Vagina (tissue), 2 donors: ENCODE measurements at regions not wholly inside any gene's neighbourhood (a gene's known extent, or its start where the extent isn't known, plus 50 kb on each side); places are given as distances from the start of the nearest gene placed in this dataset.

ENCODE experiments used
- DNase-seq, 2 donors: peaks; one replicate each; pipeline ENCODE4 v3.0.0-alpha.2; 2017; ENCODE audit errors: extremely low spot score in 2 of 2
- H3K27ac ChIP-seq: fragments of 200-600 bp; sonication (generic); one replicate; pipeline ENCODE4 v1.5.1; 2019
- H3K27me3 ChIP-seq: fragments of 200-600 bp; sonication (generic); one replicate; pipeline ENCODE4 v1.5.1; 2019
- H3K36me3 ChIP-seq, 2 donors: fragments of 200-600 bp; sonication (generic); one replicate each; pipeline ENCODE4 v1.5.1; 2017 to 2019
- H3K4me1 ChIP-seq: fragments of 200-600 bp; sonication (generic); one replicate; pipeline ENCODE4 v1.5.1; 2019
- H3K4me3 ChIP-seq, 2 donors: fragments of 200-600 bp; sonication (generic); 1 replicate in 1 of 2; 2 replicates in 1 of 2; pipeline ENCODE4 v1.5.1; 2016 to 2019
- H3K9me3 ChIP-seq: fragments of 200-600 bp; sonication (generic); one replicate; pipeline ENCODE4 v1.5.1; 2019
- POLR2A ChIP-seq, 2 donors: fragments of 450-650 bp; IDR thresholded peaks; one replicate each; pipeline ENCODE4 v1.6.1; 2017; ENCODE audit warnings: antibody characterized with exemption in 2 of 2, mild to moderate bottlenecking in 2 of 2, moderate library complexity in 2 of 2
- POLR2AphosphoS5 ChIP-seq, 2 donors: sonication (generic); formaldehyde crosslinking; IDR thresholded peaks; one replicate each; pipeline ENCODE4 v1.9.0; 2017; ENCODE audit warnings: antibody characterized with exemption in 2 of 2, mild to moderate bottlenecking in 2 of 2, low read depth in 1 of 2; ENCODE audit not compliant: insufficient read depth in 1 of 2
- intact Hi-C: fragments of 100-400 bp; cut with DNase I; formaldehyde crosslinking; loops from one replicate; pipeline ENCODE4 v1.15.1; 2023
- TF ChIP-seq, protein P1 (sequence below), 3 experiments: fragments of 450-650 bp in 2 of 3; fragments of 200-600 bp in 1 of 3; sonication (generic) in 1 of 3; IDR thresholded peaks; one replicate each; pipeline ENCODE4 v1.5.1; 2017 to 2019; ENCODE audit warnings: antibody characterized with exemption in 3 of 3, mild to moderate bottlenecking in 2 of 3, moderate library complexity in 2 of 3

DNA sequence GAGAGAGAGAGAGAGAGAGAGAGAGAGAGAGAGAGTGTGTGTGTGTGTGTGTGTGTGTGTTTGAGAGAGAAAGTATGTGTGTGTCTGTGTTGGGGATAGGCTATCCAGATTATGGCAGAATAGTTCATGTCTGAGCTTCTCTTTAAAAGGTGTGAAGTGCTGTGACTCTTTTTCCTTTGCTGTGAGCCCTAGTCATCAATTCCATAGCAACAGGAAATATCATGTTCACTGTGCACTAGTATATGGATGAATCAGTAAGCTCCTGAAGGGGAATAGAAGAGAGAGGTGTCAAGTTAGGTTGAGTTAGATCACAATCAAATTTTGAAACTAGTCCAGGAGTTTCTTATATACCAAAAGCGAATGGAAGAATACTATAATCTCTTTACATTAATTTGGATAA, 318.7 kb downstream of the RFPL4B start:
- TF ChIP-seq POLR2AphosphoS5 (IDR thresholded peaks at IDR 0.05; ENCODE audit: insufficient read depth in 1 of 2, low read depth in 1 of 2) = no peak
- TF ChIP-seq POLR2A (IDR thresholded peaks at IDR 0.05) = no peak
- TF ChIP-seq, protein P1, sequence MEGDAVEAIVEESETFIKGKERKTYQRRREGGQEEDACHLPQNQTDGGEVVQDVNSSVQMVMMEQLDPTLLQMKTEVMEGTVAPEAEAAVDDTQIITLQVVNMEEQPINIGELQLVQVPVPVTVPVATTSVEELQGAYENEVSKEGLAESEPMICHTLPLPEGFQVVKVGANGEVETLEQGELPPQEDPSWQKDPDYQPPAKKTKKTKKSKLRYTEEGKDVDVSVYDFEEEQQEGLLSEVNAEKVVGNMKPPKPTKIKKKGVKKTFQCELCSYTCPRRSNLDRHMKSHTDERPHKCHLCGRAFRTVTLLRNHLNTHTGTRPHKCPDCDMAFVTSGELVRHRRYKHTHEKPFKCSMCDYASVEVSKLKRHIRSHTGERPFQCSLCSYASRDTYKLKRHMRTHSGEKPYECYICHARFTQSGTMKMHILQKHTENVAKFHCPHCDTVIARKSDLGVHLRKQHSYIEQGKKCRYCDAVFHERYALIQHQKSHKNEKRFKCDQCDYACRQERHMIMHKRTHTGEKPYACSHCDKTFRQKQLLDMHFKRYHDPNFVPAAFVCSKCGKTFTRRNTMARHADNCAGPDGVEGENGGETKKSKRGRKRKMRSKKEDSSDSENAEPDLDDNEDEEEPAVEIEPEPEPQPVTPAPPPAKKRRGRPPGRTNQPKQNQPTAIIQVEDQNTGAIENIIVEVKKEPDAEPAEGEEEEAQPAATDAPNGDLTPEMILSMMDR (IDR thresholded peaks at IDR 0.05) = no peak
- intact Hi-C loops = no loop called here
- no peaks in the 10 kb centered on the region for H3K27me3 ChIP-seq
- H3K4me3 ChIP-seq = no peak overlapping the region
- no peaks in the 10 kb centered on the region for H3K4me1 ChIP-seq
- no peak for DNase-seq
- no peaks in the 10 kb centered on the region for H3K9me3 ChIP-seq
- H3K36me3 ChIP-seq = no peaks in the 10 kb centered on the region
- H3K27ac ChIP-seq = no peak overlapping the region

DNA sequence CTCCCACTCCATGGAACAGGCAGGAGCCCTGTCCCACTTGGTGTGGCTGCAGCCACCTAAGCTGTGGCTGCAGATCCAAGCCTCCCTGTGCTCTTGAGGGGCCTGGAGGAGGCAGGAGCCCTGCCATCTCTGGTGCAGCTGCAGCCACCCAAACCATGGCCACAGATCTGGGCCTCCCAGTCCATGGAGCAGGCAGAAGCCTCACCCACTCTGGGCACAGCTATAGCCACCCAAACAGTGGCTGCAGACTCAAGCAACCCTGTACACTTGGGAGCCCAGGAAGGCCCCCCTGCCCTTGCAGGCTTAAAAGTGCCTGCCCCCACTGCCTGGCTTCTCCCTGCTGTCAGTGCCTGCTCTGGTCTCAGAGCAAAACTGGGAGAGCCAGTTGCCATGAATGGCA, 320.3 kb downstream of the RFPL4B start:
- H3K27me3 ChIP-seq = no peaks in the 10 kb centered on the region
- no peak overlapping the region for H3K27ac ChIP-seq
- H3K36me3 ChIP-seq = no peaks in the 10 kb centered on the region
- TF ChIP-seq, protein P1 (IDR thresholded peaks at IDR 0.05) = no peak
- TF ChIP-seq POLR2A (IDR thresholded peaks at IDR 0.05) (no peak), POLR2AphosphoS5 (IDR thresholded peaks at IDR 0.05; ENCODE audit: insufficient read depth in 1 of 2, low read depth in 1 of 2) (no peak)
- intact Hi-C loops = no loop called here
- no peak overlapping the region for H3K4me3 ChIP-seq
- DNase-seq = no peak
- no peaks in the 10 kb centered on the region for H3K9me3 ChIP-seq
- H3K4me1 ChIP-seq = no peaks in the 10 kb centered on the region

DNA sequence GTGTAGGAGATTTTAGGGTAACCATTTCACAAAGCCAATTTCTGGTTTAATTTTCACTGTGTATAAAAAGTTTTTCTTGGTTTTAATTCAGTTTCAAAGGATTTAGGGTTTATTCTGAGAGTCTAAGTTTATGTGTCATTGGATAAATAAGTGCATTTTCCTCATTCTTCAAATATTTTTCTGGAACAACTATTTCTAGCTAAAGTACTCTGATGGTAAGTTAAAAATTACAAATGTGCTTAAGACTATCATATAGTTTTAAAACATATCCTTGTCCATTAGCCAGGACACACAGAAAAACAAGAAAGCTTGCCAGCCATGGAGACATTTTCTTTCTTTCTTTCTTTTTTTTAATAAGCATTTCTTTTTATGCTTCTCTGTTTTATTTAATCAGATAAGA, 333.0 kb downstream of the RFPL4B start:
- H3K9me3 ChIP-seq = no peaks in the 10 kb centered on the region
- no peak for DNase-seq
- TF ChIP-seq, protein P1 (IDR thresholded peaks at IDR 0.05) = no peak
- TF ChIP-seq POLR2AphosphoS5 (IDR thresholded peaks at IDR 0.05; ENCODE audit: insufficient read depth in 1 of 2, low read depth in 1 of 2) (no peak), POLR2A (IDR thresholded peaks at IDR 0.05) (no peak)
- H3K27me3 ChIP-seq = no peaks in the 10 kb centered on the region
- H3K27ac ChIP-seq = no peak overlapping the region
- no peak overlapping the region for H3K4me3 ChIP-seq
- H3K4me1 ChIP-seq = peaks cover 6% of the 10 kb centered on the region
- intact Hi-C loops = no loop called here
- H3K36me3 ChIP-seq = no peaks in the 10 kb centered on the region

DNA sequence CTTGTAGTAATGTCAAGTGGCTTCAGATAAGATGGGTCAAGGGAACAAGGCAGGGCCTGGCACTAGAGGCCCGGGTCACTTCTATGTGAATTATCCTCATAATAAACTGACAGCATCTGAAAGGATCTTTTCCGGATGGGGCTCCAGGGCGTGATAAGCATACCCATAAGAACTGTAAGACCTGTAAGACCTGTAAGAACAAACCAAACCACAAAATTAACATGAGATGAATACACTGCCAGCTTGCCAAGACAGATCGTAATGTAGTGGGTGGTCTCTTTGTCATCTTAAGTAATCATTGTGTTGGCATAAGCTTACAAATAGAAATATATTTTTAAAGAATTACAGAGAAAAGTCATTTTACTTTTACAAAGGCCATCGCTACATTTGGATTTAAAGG, 334.9 kb downstream of the RFPL4B start:
- H3K36me3 ChIP-seq = no peaks in the 10 kb centered on the region
- intact Hi-C loops = no loop called here
- TF ChIP-seq POLR2A (IDR thresholded peaks at IDR 0.05) = no peak
- TF ChIP-seq, protein P1 (IDR thresholded peaks at IDR 0.05) = no peak
- no peak for TF ChIP-seq POLR2AphosphoS5 (IDR thresholded peaks at IDR 0.05; ENCODE audit: insufficient read depth in 1 of 2, low read depth in 1 of 2)

DNA sequence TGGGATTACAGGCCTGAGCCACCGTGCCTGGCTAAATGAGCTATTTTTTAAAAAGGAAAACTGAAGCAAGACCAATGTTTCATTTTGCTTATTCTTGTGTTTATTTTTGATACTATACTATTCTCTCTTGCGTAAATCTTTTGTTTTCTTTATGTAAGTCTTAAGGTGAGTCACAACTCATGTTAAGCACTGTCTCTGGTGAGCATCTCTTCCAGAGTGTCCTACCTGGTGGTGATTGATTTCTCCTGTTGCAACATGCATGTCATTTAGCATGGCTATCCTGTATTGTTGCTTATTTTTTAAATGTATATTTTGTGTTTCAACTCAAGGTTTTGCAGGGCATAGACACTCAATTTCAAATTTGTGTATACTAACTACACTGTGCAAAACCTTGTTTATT, 336.0 kb downstream of the RFPL4B start:
- peaks cover 6% of the 10 kb centered on the region for H3K4me1 ChIP-seq
- no peak overlapping the region for H3K4me3 ChIP-seq
- intact Hi-C loops = no loop called here
- no peaks in the 10 kb centered on the region for H3K27me3 ChIP-seq
- no peaks in the 10 kb centered on the region for H3K36me3 ChIP-seq
- DNase-seq = no peak
- TF ChIP-seq POLR2A (IDR thresholded peaks at IDR 0.05) = no peak
- TF ChIP-seq, protein P1 (IDR thresholded peaks at IDR 0.05) = no peak
- TF ChIP-seq POLR2AphosphoS5 (IDR thresholded peaks at IDR 0.05; ENCODE audit: insufficient read depth in 1 of 2, low read depth in 1 of 2) = no peak
- no peak overlapping the region for H3K27ac ChIP-seq
- no peaks in the 10 kb centered on the region for H3K9me3 ChIP-seq

More for the DNA sequence above, 334.9 kb downstream of the RFPL4B start:
- DNase-seq = no peak
- no peak overlapping the region for H3K4me3 ChIP-seq
- H3K9me3 ChIP-seq = no peaks in the 10 kb centered on the region
- H3K27ac ChIP-seq = no peak overlapping the region
- peaks cover 6% of the 10 kb centered on the region for H3K4me1 ChIP-seq
- H3K27me3 ChIP-seq = no peaks in the 10 kb centered on the region
